Thyroid gland (tissue), 4 donors: ENCODE measurements at regions not wholly inside any gene's neighbourhood (a gene's known extent, or its start where the extent isn't known, plus 50 kb on each side); places are given as distances from the start of the nearest gene placed in this dataset.

Experiments
- CTCF ChIP-seq, 6 experiments: fragments of 200-600 bp in 3 of 6; fragments of 450-650 bp in 3 of 6; sonication (generic) in 3 of 6; IDR thresholded peaks; one replicate each; pipeline ENCODE4 v1.5.1; 2016 to 2019; ENCODE audit warnings: antibody characterized with exemption in 6 of 6, mild to moderate bottlenecking in 2 of 6, inconsistent platforms in 1 of 6, moderate library complexity in 1 of 6
- POLR2A ChIP-seq, 2 donors: fragments of 450-650 bp; IDR thresholded peaks; one replicate each; pipeline ENCODE4 v1.6.1; 2017; ENCODE audit warnings: antibody characterized with exemption in 2 of 2, mild to moderate bottlenecking in 2 of 2, moderate library complexity in 1 of 2

GRCh38 chr11:90809581-90809980, 586.7 kb upstream of the CHORDC1 start:
- TF ChIP-seq CTCF (IDR thresholded peaks at IDR 0.05) (no peak), POLR2A (IDR thresholded peaks at IDR 0.05) (no peak)
